H1 (cell line): ENCODE measurements at regions not wholly inside any gene's neighbourhood (a gene's known extent, or its start where the extent isn't known, plus 50 kb on each side); places are given as distances from the start of the nearest gene placed in this dataset.

Source experiments
- CTCF ChIA-PET: fragments of 300-600 bp; sonication (Branson Sonifier 250); formaldehyde crosslinking; loops from one replicate; lab custom pipeline; 2021; ENCODE audit not compliant: partially characterized antibody; lab: Charles Lee
- POLR2A ChIA-PET: fragments of 300-600 bp; sonication (Branson Sonifier 250); formaldehyde crosslinking; loops from one replicate; lab custom pipeline; 2021; ENCODE audit warnings: inconsistent platforms; ENCODE audit not compliant: partially characterized antibody; lab: Charles Lee
- DNase-seq, 2 experiments: peaks; one replicate each; pipeline versions ENCODE4 v3.0.0 to v3.0.0-alpha.2; 2010 to 2022; ENCODE audit warnings: low spot score in 2 of 2, low read depth in 1 of 2, mixed read lengths in 1 of 2
- FAIRE-seq: peaks from 2 replicates; lab custom pipeline; 2011; peaks lifted over from hg19 to GRCh38; lab: Jason Lieb, UNC
- H2AFZ ChIP-seq: 2 replicates; pipeline ENCODE4 v1.8.1; 2012; ENCODE audit warnings: low read length, inconsistent platforms
- H2AK5ac ChIP-seq: 2 replicates; pipeline ENCODE4 v1.6.1; 2013; ENCODE audit warnings: low read depth, low read length
- H2BK120ac ChIP-seq: replicated peaks from 2 replicates; pipeline ENCODE3; 2013; ENCODE audit warnings: low read depth, low read length, inconsistent platforms
- H2BK12ac ChIP-seq: 2 replicates; pipeline ENCODE4 v1.6.1; 2013; ENCODE audit warnings: low read depth, low read length
- H2BK15ac ChIP-seq: 2 replicates; pipeline ENCODE4 v1.6.1; 2013; ENCODE audit warnings: low read length
- H2BK20ac ChIP-seq: 2 replicates; pipeline ENCODE4 v1.6.1; 2013; ENCODE audit warnings: low read length
- H2BK5ac ChIP-seq: 2 replicates; pipeline ENCODE4 v1.6.1; 2013; ENCODE audit warnings: low read depth, low read length
- H3K14ac ChIP-seq: 2 replicates; pipeline ENCODE4 v1.6.1; 2013; ENCODE audit warnings: inconsistent platforms; ENCODE audit not compliant: insufficient read length
- H3K18ac ChIP-seq: 2 replicates; pipeline ENCODE4 v1.6.1; 2013; ENCODE audit warnings: low read length; ENCODE audit errors: extremely low read depth
- H3K23ac ChIP-seq: 2 replicates; pipeline ENCODE4 v1.6.1; 2013; ENCODE audit warnings: inconsistent platforms; ENCODE audit not compliant: insufficient read length
- H3K23me2 ChIP-seq: 2 replicates; pipeline ENCODE4 v1.6.1; 2013; ENCODE audit warnings: low read depth, low read length
- H3K27ac ChIP-seq: 2 replicates; pipeline ENCODE4 v1.6.1; 2011; ENCODE audit warnings: low read depth, low read length, inconsistent platforms
- H3K27me3 ChIP-seq, 4 experiments: replicated peaks in 1 of 4; 1 replicate in 1 of 4; 2 replicates in 3 of 4; pipeline versions ENCODE4 v1.6.1 to v1.8.1; 2011 to 2013; ENCODE audit warnings: low read length in 3 of 4, mild to moderate bottlenecking in 3 of 4, inconsistent platforms in 2 of 4, mixed read lengths in 2 of 4, moderate library complexity in 1 of 4; ENCODE audit not compliant: control insufficient read depth in 3 of 4, insufficient read depth in 3 of 4; ENCODE audit errors: extremely low read depth in 1 of 4
- H3K36me3 ChIP-seq, 4 experiments: 2 replicates each; pipeline versions ENCODE4 v1.6.1 to v1.8.1; 2011 to 2013; ENCODE audit warnings: mild to moderate bottlenecking in 4 of 4, low read length in 3 of 4, moderate library complexity in 2 of 4, control low read depth in 1 of 4, inconsistent platforms in 1 of 4; ENCODE audit not compliant: insufficient read depth in 4 of 4, control insufficient read depth in 2 of 4
- H3K4ac ChIP-seq: replicated peaks from 2 replicates; pipeline ENCODE3; 2013; ENCODE audit warnings: low read length, low read depth, mixed read lengths, inconsistent platforms; ENCODE audit not compliant: insufficient read length
- H3K4me1 ChIP-seq, 4 experiments: replicated peaks in 1 of 4; 1 replicate in 1 of 4; 2 replicates in 3 of 4; pipeline versions ENCODE4 v1.6.1 to v1.8.1; 2011 to 2013; ENCODE audit warnings: low read length in 3 of 4, inconsistent platforms in 2 of 4, mixed read lengths in 1 of 4; ENCODE audit not compliant: insufficient read depth in 4 of 4, control insufficient read depth in 3 of 4
- H3K4me2 ChIP-seq, 2 experiments: 2 replicates each; pipeline versions ENCODE4 v1.6.1 to v1.8.1; 2011 to 2013; ENCODE audit warnings: low read depth in 2 of 2, low read length in 2 of 2, control low read depth in 1 of 2, inconsistent platforms in 1 of 2, mild to moderate bottlenecking in 1 of 2; ENCODE audit not compliant: insufficient read depth in 1 of 2
- H3K4me3 ChIP-seq, 4 experiments: fragments of 200-600, 300-600 bp in 1 of 4; sonication (generic), shearing (Covaris generic), sonication (Bioruptor Twin) in 1 of 4; 2 replicates each; pipeline versions ENCODE4 v1.5.1 to v1.8.1; 2011 to 2016; ENCODE audit warnings: low read length in 4 of 4, low read depth in 3 of 4, control low read depth in 2 of 4, inconsistent platforms in 2 of 4, mild to moderate bottlenecking in 2 of 4, mixed read lengths in 1 of 4, moderate library complexity in 1 of 4; ENCODE audit not compliant: insufficient read depth in 2 of 4; ENCODE audit errors: extremely low read depth in 1 of 4
- H3K56ac ChIP-seq: replicated peaks from 2 replicates; pipeline ENCODE3; 2013; ENCODE audit warnings: low read depth, mild to moderate bottlenecking, mixed read lengths, low read length, inconsistent platforms; ENCODE audit not compliant: insufficient read length
- H3K79me1 ChIP-seq: 2 replicates; pipeline ENCODE4 v1.6.1; 2013; ENCODE audit warnings: low read depth, low read length, control low read depth
- H3K79me2 ChIP-seq, 2 experiments: 2 replicates each; pipeline versions ENCODE4 v1.6.1 to v1.8.1; 2012 to 2013; ENCODE audit warnings: low read length in 2 of 2, mild to moderate bottlenecking in 2 of 2, inconsistent platforms in 1 of 2; ENCODE audit not compliant: insufficient read depth in 2 of 2, control insufficient read depth in 1 of 2
- H3K9ac ChIP-seq, 4 experiments: replicated peaks in 1 of 4; 1 replicate in 1 of 4; 2 replicates in 3 of 4; pipeline versions ENCODE4 v1.6.1 to v1.8.1; 2011 to 2013; ENCODE audit warnings: low read depth in 3 of 4, low read length in 3 of 4, control low read depth in 2 of 4, mild to moderate bottlenecking in 2 of 4, moderate library complexity in 2 of 4, inconsistent platforms in 1 of 4; ENCODE audit errors: extremely low read depth in 1 of 4
- H3K9me3 ChIP-seq, 2 experiments: 2 replicates each; pipeline versions ENCODE4 v1.6.1 to v1.8.1; 2012 to 2013; ENCODE audit warnings: mild to moderate bottlenecking in 2 of 2, moderate library complexity in 2 of 2, control low read depth in 1 of 2, inconsistent platforms in 1 of 2, low read depth in 1 of 2, low read length in 1 of 2, mixed read lengths in 1 of 2; ENCODE audit not compliant: insufficient read depth in 2 of 2
- H4K20me1 ChIP-seq, 2 experiments: replicated peaks in 1 of 2; 2 replicates each; pipeline versions ENCODE3 to v1.8.1; 2011 to 2013; ENCODE audit warnings: inconsistent platforms in 2 of 2, low read length in 2 of 2, mild to moderate bottlenecking in 1 of 2; ENCODE audit not compliant: insufficient read depth in 2 of 2, control insufficient read depth in 1 of 2
- H4K5ac ChIP-seq: 2 replicates; pipeline ENCODE4 v1.6.1; 2013; ENCODE audit warnings: low read length, low read depth, mixed read lengths, inconsistent platforms; ENCODE audit not compliant: insufficient read length
- H4K8ac ChIP-seq: 2 replicates; pipeline ENCODE4 v1.8.0; 2013; ENCODE audit warnings: mild to moderate bottlenecking, moderate library complexity, low read length, inconsistent platforms; ENCODE audit not compliant: insufficient read depth; ENCODE audit errors: extremely low read depth
- H4K91ac ChIP-seq: replicated peaks from 2 replicates; pipeline ENCODE3; 2013; ENCODE audit warnings: low read length, mixed read lengths, inconsistent platforms; ENCODE audit not compliant: insufficient read length
- BACH1 ChIP-seq: IDR thresholded peaks from 2 replicates; pipeline ENCODE4 v1.6.1; 2012; ENCODE audit warnings: low read length, improper control_type of control experiment
- HDAC6 ChIP-seq: IDR thresholded peaks from one replicate; pipeline ENCODE4 v1.7.1; 2012; ENCODE audit warnings: low read depth, mild to moderate bottlenecking, inconsistent platforms, low read length, moderate library complexity
- PHF8 ChIP-seq: fragments of 200-600 bp; sonication (generic); conservative IDR thresholded peaks from 2 replicates; pipeline ENCODE4 v1.7.1; 2012; ENCODE audit warnings: low read depth, mild to moderate bottlenecking, inconsistent platforms, low read length, moderate library complexity
- POU5F1 ChIP-seq: IDR thresholded peaks from 2 replicates; pipeline ENCODE4 v1.6.1; 2011; ENCODE audit warnings: low read depth, mild to moderate bottlenecking, low read length, moderate library complexity
- WGBS, 2 experiments: shearing (Covaris generic) in 1 of 2; methylation state at CpG; one replicate each; pipeline versions ENCODE4 v1.1.6 to v1.1.7; 2013 to 2015; ENCODE audit warnings: low lambda C conversion rate in 2 of 2, mixed read lengths in 2 of 2, inconsistent platforms in 1 of 2, low coverage in 1 of 2, missing lambda C conversion rate in 1 of 2; ENCODE audit not compliant: insufficient replicate concordance in 2 of 2, insufficient coverage in 1 of 2, insufficient read length in 1 of 2; ENCODE audit errors: extremely low coverage in 1 of 2, missing lambda C conversion rate in 1 of 2; 5-methylcytosine and 5-hydroxymethylcytosine counted together

- no peak for TF ChIP-seq BACH1
- TF ChIP-seq PHF8, result no peak
- TF ChIP-seq HDAC6, result no peak
- no peak for TF ChIP-seq POU5F1
- no peak overlapping the region for H3K27ac ChIP-seq
- no peak overlapping the region for H3K9ac ChIP-seq
- no peak overlapping the region for H3K14ac ChIP-seq
- no peaks in the 10 kb centered on the region; the same call in 1 of the 2 replicates for H3K79me1 ChIP-seq
- no peaks in the 10 kb centered on the region for H3K23me2 ChIP-seq
- no peak overlapping the region for H3K4ac ChIP-seq
- DNase-seq, result peak in 1 of 2 experiments; percentile 20
- H3K56ac ChIP-seq, result no peak overlapping the region
- no peak overlapping the region for H3K4me2 ChIP-seq
- no peaks in the 10 kb centered on the region for H3K9me3 ChIP-seq
- no peak overlapping the region for H4K91ac ChIP-seq
- FAIRE-seq, result no peak
- no peak overlapping the region for H3K4me3 ChIP-seq
- H2BK20ac ChIP-seq, result no peak overlapping the region
- H3K4me1 ChIP-seq, result no peaks in the 10 kb centered on the region
- WGBS, 2 experiments, result 100% methylated on average over 5 of the region's 6 CpGs; no CpG with 5 or more reads in 1 of the 2 experiments
- H4K20me1 ChIP-seq, result peaks cover 3 to 29% of the 10 kb centered on the region in 2 experiments
- ChIA-PET CTCF (interaction anchor here (1.0 kb wide), 1 partner anchor 16 kb away, joined by 3 read pairs; no protein-coding TSS in a partner anchor), POLR2A (no interaction called here)
- H3K27me3 ChIP-seq, result no peaks in the 10 kb centered on the region
- no peak overlapping the region for H2AK5ac ChIP-seq
- H3K79me2 ChIP-seq, result no peaks in the 10 kb centered on the region; a peak in 1 of 4 replicates
- no peak overlapping the region for H2BK5ac ChIP-seq
- no peak overlapping the region for H2AFZ ChIP-seq
- no peak overlapping the region for H4K8ac ChIP-seq
- no peak overlapping the region for H4K5ac ChIP-seq
- no peak overlapping the region for H3K23ac ChIP-seq
- H2BK12ac ChIP-seq, result no peak overlapping the region
- no peak overlapping the region for H3K18ac ChIP-seq
- H2BK120ac ChIP-seq, result no peak overlapping the region
- no peak overlapping the region for H2BK15ac ChIP-seq
- peaks cover 0 to 18% (median 6%) of the 10 kb centered on the region in 4 experiments; a peak in 4 of 8 replicates for H3K36me3 ChIP-seq
These were observed 274.7 kb upstream of the AGTR2 start for GRCh38 chrX:115895678-115896329.
